CD14-positive monocyte (primary cell): ENCODE measurements at regions not wholly inside any gene's neighbourhood (a gene's known extent, or its start where the extent isn't known, plus 50 kb on each side); places are given as distances from the start of the nearest gene placed in this dataset.

Source experiments
- DNase-seq, 3 donors: peaks; one replicate each; pipeline ENCODE4 v3.0.0-alpha.2; 2011 to 2022
- H2AFZ ChIP-seq: 2 replicates; pipeline ENCODE4 v1.6.0; 2012; ENCODE audit warnings: mild to moderate bottlenecking, low read depth, low read length, inconsistent platforms; ENCODE audit not compliant: insufficient read depth, poor library complexity, severe bottlenecking
- H3K27ac ChIP-seq, 2 donors: 1 replicate in 1 of 2; 2 replicates in 1 of 2; pipeline ENCODE4 v1.5.1; 2012 to 2013; ENCODE audit warnings: low read length in 2 of 2, control low read depth in 1 of 2, inconsistent platforms in 1 of 2, low read depth in 1 of 2, mild to moderate bottlenecking in 1 of 2
- H3K27me3 ChIP-seq, 2 donors: one replicate each; pipeline versions ENCODE4 v1.6.0 to v1.6.1; 2011 to 2013; ENCODE audit warnings: low read length in 2 of 2; ENCODE audit not compliant: control insufficient read depth in 2 of 2, insufficient read depth in 2 of 2
- H3K36me3 ChIP-seq, 2 donors: replicated peaks in 1 of 2; 1 replicate in 1 of 2; 2 replicates in 1 of 2; pipeline versions ENCODE4 v1.5.1 to v1.6.1; 2012 to 2013; ENCODE audit warnings: low read length in 2 of 2, control low read depth in 1 of 2, inconsistent platforms in 1 of 2, mild to moderate bottlenecking in 1 of 2; ENCODE audit not compliant: insufficient read depth in 2 of 2, control insufficient read depth in 1 of 2
- H3K4me1 ChIP-seq, 2 donors: 1 replicate in 1 of 2; 2 replicates in 1 of 2; pipeline versions ENCODE4 v1.5.1 to v1.6.1; 2012 to 2013; ENCODE audit warnings: low read length in 2 of 2, control low read depth in 1 of 2, inconsistent platforms in 1 of 2, mild to moderate bottlenecking in 1 of 2, moderate library complexity in 1 of 2; ENCODE audit not compliant: insufficient read depth in 2 of 2, control insufficient read depth in 1 of 2
- H3K4me2 ChIP-seq: replicated peaks from 2 replicates; pipeline ENCODE3; 2012; ENCODE audit warnings: low read length, moderate library complexity, mild to moderate bottlenecking; ENCODE audit not compliant: poor library complexity, severe bottlenecking; ENCODE audit errors: extremely low read depth
- H3K4me3 ChIP-seq, 3 experiments: fragments of 200-600 bp in 1 of 3; sonication (generic) in 1 of 3; replicated peaks in 1 of 3; 1 replicate in 2 of 3; 2 replicates in 1 of 3; pipeline ENCODE4 v1.5.1; 2011 to 2013; ENCODE audit warnings: low read length in 3 of 3, mild to moderate bottlenecking in 3 of 3, control low read depth in 2 of 3, low read depth in 2 of 3, inconsistent platforms in 1 of 3, moderate library complexity in 1 of 3
- H3K79me2 ChIP-seq: 2 replicates; pipeline ENCODE4 v1.6.0; 2012; ENCODE audit warnings: mild to moderate bottlenecking, control low read depth, inconsistent platforms, low read length, moderate library complexity; ENCODE audit not compliant: insufficient read depth
- H3K9ac ChIP-seq: 2 replicates; pipeline ENCODE4 v1.6.0; 2017; ENCODE audit warnings: low read length, mild to moderate bottlenecking; ENCODE audit not compliant: insufficient read depth, poor library complexity, severe bottlenecking
- H3K9me3 ChIP-seq, 2 donors: replicated peaks in 1 of 2; 1 replicate in 1 of 2; 2 replicates in 1 of 2; pipeline versions ENCODE4 v1.5.1 to v1.6.1; 2012 to 2013; ENCODE audit warnings: low read length in 2 of 2, control low read depth in 1 of 2; ENCODE audit not compliant: control insufficient read depth in 1 of 2, insufficient read depth in 1 of 2
- H4K20me1 ChIP-seq: 2 replicates; pipeline ENCODE4 v1.6.0; 2012; ENCODE audit warnings: mild to moderate bottlenecking, low read length, control low read depth, moderate library complexity; ENCODE audit not compliant: insufficient read depth
- H3K27ac Mint-ChIP-seq, 7 donors: one replicate each; pipeline ENCODE4 v1.8.0; 2020; ENCODE audit warnings: mild to moderate bottlenecking in 7 of 7, mixed read lengths in 7 of 7, moderate library complexity in 6 of 7, inconsistent platforms in 2 of 7
- H3K27me3 Mint-ChIP-seq, 3 donors: one replicate each; pipeline ENCODE4 v1.8.0; 2021 to 2022; ENCODE audit warnings: low read depth in 3 of 3, mild to moderate bottlenecking in 3 of 3, mixed read lengths in 3 of 3, moderate library complexity in 3 of 3, inconsistent platforms in 1 of 3
- H3K36me3 Mint-ChIP-seq, 2 donors: one replicate each; pipeline ENCODE4 v1.8.0; 2020; ENCODE audit warnings: mixed read lengths in 2 of 2, inconsistent platforms in 1 of 2, mild to moderate bottlenecking in 1 of 2
- H3K4me1 Mint-ChIP-seq: one replicate; pipeline ENCODE4 v1.8.0; 2020; ENCODE audit warnings: mild to moderate bottlenecking, mixed read lengths
- H3K4me3 Mint-ChIP-seq, 2 donors: one replicate each; pipeline ENCODE4 v1.8.0; 2020; ENCODE audit warnings: mild to moderate bottlenecking in 2 of 2, mixed read lengths in 2 of 2, moderate library complexity in 1 of 2
- H3K9me3 Mint-ChIP-seq, 7 donors: one replicate each; pipeline ENCODE4 v1.8.0; 2020 to 2022; ENCODE audit warnings: mixed read lengths in 7 of 7, mild to moderate bottlenecking in 6 of 7, moderate library complexity in 6 of 7, inconsistent platforms in 2 of 7
- CTCF ChIP-seq: fragments of 200-600 bp; IDR thresholded peaks from one replicate; pipeline ENCODE4 v1.8.0; 2022; ENCODE audit warnings: antibody characterized with exemption, mild to moderate bottlenecking
- WGBS: methylation state at CpG from one replicate; pipeline ENCODE4 v1.1.5; 2013; ENCODE audit warnings: missing lambda C conversion rate; ENCODE audit not compliant: insufficient coverage; 5-methylcytosine and 5-hydroxymethylcytosine counted together
- intact Hi-C, 2 donors: fragments of 100-400 bp; cut with micrococcal nuclease; formaldehyde crosslinking; loops; one replicate each; pipeline versions ENCODE4 v1.15.0 to v1.15.1; 2023

- H3K36me3 ChIP-seq, result no peaks in the 10 kb centered on the region
- H3K4me1 Mint-ChIP-seq, result peaks cover 79% of the 10 kb centered on the region
- H4K20me1 ChIP-seq, result no peaks in the 10 kb centered on the region
- intact Hi-C loops, result no loop called here
- DNase-seq, result peak; percentile 88 to 93 (median 91)
- peaks cover 0 to 18% (median 9%) of the 10 kb centered on the region in 7 donors for H3K9me3 Mint-ChIP-seq
- peaks cover 0 to 12% of the 10 kb centered on the region in 2 donors for H3K9me3 ChIP-seq
- peak overlapping the region in 1 of 2 donors; percentile 59 for H3K4me3 Mint-ChIP-seq
- H3K79me2 ChIP-seq, result no peaks in the 10 kb centered on the region
- peak overlapping the region; percentile 44 for H3K4me2 ChIP-seq
- H3K27ac ChIP-seq, result peak overlapping the region; percentile 81 to 82
- peaks cover 86 to 93% of the 10 kb centered on the region in 2 donors for H3K4me1 ChIP-seq
- WGBS, result 9% methylated on average over 7 of the region's 11 CpGs
- H3K4me3 ChIP-seq, result peak overlapping the region in 1 of 3 experiments; percentile 11
- no peak overlapping the region for H3K9ac ChIP-seq
- peaks cover 1 to 8% of the 10 kb centered on the region in 2 donors for H3K36me3 Mint-ChIP-seq
- TF ChIP-seq CTCF, result no peak
- H3K27me3 ChIP-seq, result no peaks in the 10 kb centered on the region
- H2AFZ ChIP-seq, result no peak overlapping the region
- H3K27me3 Mint-ChIP-seq, result peaks cover 0 to 4% (median 0%) of the 10 kb centered on the region in 3 donors
- H3K27ac Mint-ChIP-seq, result peak overlapping the region; percentile 90 to 96 (median 94)
Measured at GRCh38 chr2:43018179-43019024, 208.0 kb downstream of the ZFP36L2 start.

- H3K4me2 ChIP-seq, result peak overlapping the region; percentile 21
- H3K9me3 ChIP-seq, result no peaks in the 10 kb centered on the region
- Mint-ChIP-seq H3K27ac (peak overlapping the region; percentile 77 to 92 (median 87)), H3K9me3 (peaks cover 0 to 3% (median 0%) of the 10 kb centered on the region in 7 donors), H3K36me3 (no peaks in the 10 kb centered on the region), H3K4me3 (peak overlapping the region; percentile 22 to 27), H3K4me1 (peaks cover 66% of the 10 kb centered on the region), H3K27me3 (peaks cover 0 to 2% (median 0%) of the 10 kb centered on the region in 3 donors)
- intact Hi-C loops, result no loop called here
- H3K79me2 ChIP-seq, result no peaks in the 10 kb centered on the region
- no peaks in the 10 kb centered on the region for H4K20me1 ChIP-seq
- H3K4me3 ChIP-seq, result peak overlapping the region in 1 of 3 experiments; percentile 13
- no peak overlapping the region for H2AFZ ChIP-seq
- H3K4me1 ChIP-seq, result peaks cover 59 to 65% of the 10 kb centered on the region in 2 donors
- no peak for TF ChIP-seq CTCF
- no peaks in the 10 kb centered on the region for H3K36me3 ChIP-seq
- no CpG with 5 or more reads among the region's 4 CpGs for WGBS
- DNase-seq, result peak in 1 of 3 donors; percentile 20
- no peak overlapping the region for H3K9ac ChIP-seq
- H3K27ac ChIP-seq, result peak overlapping the region; percentile 33 to 72
- H3K27me3 ChIP-seq, result no peaks in the 10 kb centered on the region
Measured at GRCh38 chr2:43013821-43014345, 212.5 kb downstream of the ZFP36L2 start.
